T-helper 1 cell treated with Interleukin-12 subunit alpha and Interleukin-12 subunit beta and Interleukin-4 antibody, amounts not matched to agents 30 ng/mL and 1 ng/mL, for 36 hours (primary cell): ENCODE measurements at regions not wholly inside any gene's neighbourhood (a gene's known extent, or its start where the extent isn't known, plus 50 kb on each side); places are given as distances from the start of the nearest gene placed in this dataset.

Experiments used
- intact Hi-C: fragments of 100-400 bp; cut with micrococcal nuclease; formaldehyde crosslinking; loops from one replicate; pipeline ENCODE4 v1.15.1; 2024

DNA sequence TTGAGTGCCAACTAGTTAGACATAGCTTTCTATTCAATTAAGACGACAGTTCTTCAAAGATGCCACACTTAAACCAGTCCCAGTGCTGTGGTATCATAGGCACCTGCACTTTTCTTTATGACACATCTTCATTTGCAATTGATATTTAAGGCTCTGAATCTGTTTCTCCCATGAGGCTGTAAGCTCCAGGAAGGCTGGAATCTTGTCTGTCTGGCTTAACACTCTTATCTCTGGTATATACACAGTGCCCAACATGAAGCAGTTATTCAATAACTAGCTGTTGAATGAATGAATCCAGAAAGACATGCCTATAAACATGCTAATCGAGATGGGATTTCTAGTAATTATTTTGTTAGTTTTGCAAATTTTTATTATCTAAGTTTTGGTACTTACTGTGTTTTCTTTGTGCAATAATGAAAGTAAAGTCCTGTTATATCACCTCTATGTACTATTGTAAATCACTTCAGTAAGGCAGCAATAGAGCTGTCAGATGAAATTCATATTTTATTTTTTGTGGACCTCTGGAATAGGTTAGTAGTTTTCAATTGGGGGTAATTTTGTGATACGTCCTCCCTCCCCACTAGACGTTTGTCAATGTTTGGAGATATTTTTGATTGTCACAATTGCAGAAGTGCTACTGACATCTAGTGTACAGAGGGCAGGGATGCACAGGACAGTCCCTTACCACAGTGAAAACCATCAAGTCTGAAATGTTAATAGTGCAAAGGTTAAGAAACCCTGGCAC is 51.3 kb upstream of the STEAP4 start:
- intact Hi-C loops: loop anchor here (5.0 kb wide), 1 partner anchor 116 kb away; no protein-coding TSS in a partner anchor

DNA sequence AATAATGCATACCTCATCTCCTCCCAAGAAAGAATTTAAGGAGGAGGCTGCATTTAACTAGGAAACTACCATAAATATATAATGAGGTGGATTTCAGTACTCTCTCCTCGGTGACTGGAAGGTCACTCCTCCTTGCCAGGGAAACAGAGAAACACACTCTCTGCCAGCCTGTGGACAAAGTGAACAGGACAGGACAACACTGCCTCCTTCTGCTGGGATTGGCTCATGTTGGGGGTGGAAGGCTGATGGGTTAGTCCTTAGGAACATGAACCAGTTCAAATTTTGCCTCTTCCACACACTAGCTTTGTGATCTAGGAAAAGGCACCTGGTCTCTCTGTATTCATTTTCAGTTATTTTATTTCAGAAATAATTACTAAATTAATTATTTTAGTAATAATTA is 50.6 kb upstream of the STEAP4 start:
- intact Hi-C loops: loop anchor here (5.0 kb wide), 1 partner anchor 115 kb away; no protein-coding TSS in a partner anchor
